ENCODE measurements at regions not wholly inside any gene's neighbourhood (a gene's known extent, or its start where the extent isn't known, plus 50 kb on each side); places are given as distances from the start of the nearest gene placed in this dataset.
"Not testable (repeated sequence)": the region's sequence is repeated elsewhere in the genome, so short reads cannot be mapped to it uniquely, and the experiment has no call there.

DNA sequence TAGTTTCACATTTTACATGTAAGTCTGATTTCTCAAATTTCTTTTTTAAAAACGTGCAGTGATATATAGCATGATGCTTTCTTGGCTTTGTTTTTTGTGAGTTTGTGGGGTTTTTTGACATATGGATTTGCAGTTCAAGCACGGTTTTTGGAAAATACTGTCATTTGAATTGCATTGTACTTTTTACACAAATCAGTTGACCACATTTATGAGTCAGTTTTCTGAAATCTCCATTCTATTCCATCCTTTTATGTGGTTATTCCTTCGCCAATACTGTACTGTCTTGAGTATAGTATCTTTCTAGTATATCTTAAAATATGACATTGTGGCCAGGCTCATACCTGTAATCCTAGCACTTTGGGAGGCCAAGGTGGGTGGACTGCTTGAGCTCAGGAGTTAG, 890.0 kb upstream of the CITED2 start:
- DNase-seq (ENCODE audit: low read depth) = no peak

DNA sequence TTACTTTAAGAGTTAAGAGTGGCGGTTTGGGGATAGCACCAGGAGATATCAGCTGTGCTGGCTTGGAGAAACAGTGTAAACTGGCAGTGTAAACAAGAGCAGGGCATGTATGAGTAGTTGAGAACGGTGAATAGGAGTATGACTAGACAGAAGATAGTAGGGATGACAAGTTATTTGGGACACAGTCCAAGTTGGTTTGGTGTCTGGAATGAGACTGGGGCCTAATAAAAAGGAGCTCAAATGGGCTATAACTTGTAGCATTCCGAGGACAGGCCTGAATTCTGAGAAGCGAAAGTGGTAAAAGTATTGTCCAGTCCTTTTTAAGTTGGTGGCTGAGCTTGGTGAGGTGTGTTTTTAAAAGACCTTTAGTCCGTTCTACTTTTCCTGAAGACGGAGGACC, 883.9 kb upstream of the CITED2 start:
- not testable (repeated sequence) for DNase-seq (ENCODE audit: low read depth)

DNA sequence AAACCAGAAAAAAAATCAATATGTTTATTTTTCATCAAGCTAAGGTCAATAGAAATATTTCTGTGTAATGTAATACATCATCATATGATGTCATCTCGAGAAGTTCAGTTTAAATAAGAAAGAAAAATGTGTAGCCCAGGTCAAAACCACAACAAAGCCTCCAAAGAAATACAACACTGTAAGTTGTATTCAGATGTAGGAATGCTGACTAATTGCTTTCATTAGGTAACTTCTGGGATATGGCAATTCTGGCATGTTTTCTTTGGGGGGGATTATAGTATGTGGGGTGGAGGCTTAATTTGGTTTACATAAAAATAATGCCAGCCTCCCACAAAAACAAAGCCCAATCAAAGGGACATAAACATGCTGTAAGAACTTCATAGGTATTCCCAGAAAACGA, 881.8 kb upstream of the CITED2 start:
- DNase-seq (ENCODE audit: low read depth) = no peak

DNA sequence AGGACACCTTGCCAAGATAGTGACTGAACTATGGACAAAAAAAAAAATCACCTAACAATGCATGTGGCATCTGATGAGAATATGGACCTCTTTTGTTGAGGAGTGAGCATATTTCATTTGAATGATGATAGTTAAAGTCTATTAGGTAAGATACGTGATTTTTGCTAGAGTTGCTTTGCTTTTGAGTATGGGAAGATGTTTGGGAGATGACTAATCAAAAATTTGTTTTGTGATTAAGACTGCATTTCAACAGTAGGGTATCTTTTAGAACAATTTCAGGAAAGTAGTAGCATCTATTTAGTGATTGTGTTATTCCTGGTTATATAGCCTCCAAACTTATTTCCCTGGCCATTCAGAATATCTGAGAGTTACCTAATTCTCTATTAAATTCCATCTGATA, 878.6 kb upstream of the CITED2 start:
- DNase-seq (ENCODE audit: low read depth) = no peak

DNA sequence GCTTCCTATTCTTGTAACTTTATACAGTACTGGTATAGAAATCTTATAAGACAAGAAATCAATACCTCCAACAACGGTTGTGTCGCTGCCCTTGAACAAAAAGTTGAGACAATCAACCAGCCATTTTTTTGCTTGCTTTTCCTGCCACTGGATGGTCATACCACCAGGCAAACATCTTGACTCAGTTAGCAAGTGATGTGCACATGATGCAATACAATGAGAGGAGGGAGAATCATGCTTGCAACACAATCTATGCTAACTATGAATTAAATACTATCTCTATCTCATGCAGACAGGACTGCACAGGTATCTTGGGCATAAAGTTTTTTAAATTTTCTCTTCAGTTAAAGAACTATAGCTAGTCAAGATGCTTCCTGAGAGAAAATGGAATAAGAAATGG, 877.7 kb upstream of the CITED2 start:
- no peak for DNase-seq (ENCODE audit: low read depth)

DNA sequence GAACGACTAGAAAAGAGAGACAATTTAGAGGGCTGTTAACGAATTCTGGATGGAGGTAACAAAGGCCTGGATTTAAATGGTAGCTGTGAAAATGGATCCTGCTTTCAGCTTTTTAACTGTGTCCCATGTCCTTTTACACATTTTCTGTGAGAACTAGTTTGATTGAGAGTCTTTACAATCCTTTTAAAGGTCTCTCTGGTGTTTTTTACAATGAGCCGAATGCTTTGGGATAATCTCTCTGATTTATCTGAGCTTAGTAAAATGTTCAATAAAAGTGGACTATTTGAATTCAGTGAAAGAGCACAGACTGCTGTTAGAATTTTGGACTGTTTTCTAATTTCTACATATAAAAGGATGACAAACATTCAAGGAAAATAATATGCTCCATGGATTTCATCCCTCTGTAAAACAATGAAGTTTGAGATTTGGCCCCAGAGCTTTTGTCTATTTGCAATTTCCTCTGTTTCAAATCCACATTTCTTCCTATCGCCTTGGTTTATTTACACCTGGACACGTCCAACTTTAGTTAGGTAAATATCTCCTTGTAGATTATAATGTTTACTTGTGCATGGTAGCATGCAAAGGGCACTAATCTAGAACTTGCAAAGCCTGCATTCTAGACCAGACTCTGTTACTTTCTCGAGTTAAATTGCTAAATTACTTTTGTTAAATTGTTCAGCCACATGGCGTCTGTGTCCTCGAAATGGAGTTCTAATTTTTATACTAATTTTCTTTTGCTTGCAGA, 871.0 kb upstream of the CITED2 start:
- DNase-seq (ENCODE audit: low read depth) = no peak

DNA sequence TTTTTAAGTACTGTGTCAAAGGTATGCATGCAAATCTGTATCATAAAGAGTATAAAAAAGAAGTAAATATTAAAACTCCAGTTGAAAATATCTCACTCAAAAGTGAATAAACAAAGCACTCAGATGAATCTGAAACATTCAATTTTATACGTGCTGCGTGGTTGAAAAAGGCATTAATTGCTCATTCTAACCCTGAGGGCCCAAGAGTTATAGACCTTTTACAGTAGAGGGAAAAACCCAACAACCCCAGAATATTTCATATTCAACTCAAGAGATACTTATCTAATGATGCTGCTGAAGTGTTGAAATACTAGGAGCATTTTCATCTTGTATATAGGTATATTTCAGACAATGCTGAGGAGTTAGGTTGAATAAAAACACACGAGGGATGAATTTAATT, 862.8 kb upstream of the CITED2 start:
- DNase-seq (ENCODE audit: low read depth) = no peak

DNA sequence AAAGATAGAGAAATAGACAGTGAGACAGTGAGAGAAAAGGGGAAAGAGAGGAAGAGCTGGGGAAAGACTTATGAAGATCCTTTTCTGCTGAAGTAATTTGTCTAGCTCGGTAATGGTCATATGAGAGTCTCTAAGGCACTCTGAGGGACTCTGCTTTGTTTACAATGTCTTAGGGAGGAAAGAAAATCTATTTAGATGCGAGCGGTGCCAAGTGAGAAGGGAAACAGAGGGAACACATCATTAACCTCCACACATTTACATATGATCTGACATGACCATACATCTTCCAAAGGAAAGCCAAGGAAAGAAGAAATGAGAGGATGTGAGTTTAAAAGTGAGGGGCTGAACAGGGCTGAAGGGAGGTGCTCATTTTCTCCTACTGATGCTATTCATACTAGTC, 862.3 kb upstream of the CITED2 start:
- DNase-seq (ENCODE audit: low read depth) = no peak

DNA sequence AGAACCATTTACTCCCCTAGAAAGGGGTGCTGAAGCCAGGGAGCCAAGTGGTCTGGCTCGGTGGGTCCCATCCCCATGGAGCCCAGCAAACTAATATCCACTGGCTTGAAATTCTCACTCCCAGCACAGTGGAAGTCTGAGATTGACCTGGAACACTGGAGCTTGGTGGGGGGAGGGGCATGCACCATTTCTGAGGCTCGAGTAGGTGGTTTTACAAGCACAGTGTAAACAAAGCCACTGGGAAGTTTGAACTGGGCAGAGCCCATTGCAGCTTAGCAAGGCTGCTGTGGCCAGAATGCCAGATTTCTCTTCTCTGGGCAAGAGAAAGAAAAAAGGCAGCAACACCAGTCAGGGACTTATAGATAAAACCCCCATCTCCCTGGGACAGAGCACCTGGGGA, 855.8 kb upstream of the CITED2 start:
- DNase-seq (ENCODE audit: low read depth) = no peak

DNA sequence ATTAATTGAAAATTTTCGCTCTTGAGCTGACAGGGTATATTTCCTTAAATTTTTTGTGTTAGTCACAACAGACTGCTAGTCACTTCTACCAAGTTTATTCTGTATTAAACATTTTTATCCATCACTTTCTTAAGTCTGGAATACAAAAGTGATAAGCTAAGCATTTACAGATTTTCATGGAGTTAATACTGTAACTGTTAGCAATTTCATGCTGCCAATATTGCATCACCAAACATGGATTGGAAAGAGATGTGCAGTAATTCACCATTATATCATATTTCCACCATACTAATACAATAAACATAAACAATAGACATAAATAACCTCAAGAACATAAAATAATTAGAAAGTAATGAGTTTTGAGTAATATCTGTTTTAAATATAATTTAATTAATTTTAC, 854.0 kb upstream of the CITED2 start:
- no peak for DNase-seq (ENCODE audit: low read depth)

DNA sequence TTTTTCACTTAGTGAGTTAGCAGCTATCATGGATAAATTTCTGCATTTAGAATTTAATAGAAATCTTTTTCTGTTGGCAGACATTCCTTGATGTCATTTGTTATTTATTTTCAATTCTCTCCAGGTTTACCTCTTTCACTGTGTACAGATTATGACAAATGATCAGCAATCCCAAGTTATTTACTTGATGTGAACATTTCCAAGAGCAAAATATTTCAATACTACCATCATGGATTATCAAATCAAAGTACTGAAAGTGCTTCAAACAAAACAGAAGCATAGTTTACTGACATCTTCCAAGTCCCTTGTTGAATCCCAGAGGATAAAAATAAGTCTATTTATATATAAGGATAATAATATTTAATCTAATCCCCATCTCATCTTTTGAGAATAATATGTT, 852.2 kb upstream of the CITED2 start:
- DNase-seq (ENCODE audit: low read depth) = no peak

DNA sequence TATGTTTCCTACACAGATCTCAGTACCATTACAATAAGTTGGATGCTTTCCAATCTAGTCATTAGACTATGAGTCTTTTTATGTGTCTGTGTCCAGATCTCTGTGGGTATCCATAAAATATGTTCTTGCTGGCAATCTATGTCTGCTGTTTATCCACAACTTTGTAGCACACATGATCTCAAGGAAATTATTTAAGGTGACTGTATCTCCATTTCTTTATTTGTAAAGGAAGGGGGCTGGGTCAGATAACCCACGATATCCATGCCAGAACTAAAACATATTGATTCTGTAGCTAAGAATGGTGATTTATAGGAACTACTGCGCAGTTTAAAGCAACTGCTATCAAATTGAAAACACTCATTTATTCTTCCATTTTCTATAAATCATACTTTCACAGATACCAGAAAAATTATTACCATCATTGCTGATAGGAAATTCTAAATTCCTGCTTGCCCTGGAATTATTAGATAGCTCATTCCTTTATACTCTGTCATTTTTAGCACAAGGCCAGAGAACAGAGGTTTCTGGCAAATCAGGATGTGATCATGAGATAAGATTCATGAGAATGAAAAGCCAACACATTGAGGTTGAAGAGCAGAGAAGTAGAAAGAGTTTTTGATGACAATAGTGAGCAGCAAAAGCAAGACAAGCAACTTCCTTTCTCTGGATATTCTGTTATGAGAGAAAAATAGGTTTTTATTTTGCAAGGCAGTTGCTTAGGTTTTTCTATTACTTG, 851.4 kb upstream of the CITED2 start:
- no peak for DNase-seq (ENCODE audit: low read depth)

DNA sequence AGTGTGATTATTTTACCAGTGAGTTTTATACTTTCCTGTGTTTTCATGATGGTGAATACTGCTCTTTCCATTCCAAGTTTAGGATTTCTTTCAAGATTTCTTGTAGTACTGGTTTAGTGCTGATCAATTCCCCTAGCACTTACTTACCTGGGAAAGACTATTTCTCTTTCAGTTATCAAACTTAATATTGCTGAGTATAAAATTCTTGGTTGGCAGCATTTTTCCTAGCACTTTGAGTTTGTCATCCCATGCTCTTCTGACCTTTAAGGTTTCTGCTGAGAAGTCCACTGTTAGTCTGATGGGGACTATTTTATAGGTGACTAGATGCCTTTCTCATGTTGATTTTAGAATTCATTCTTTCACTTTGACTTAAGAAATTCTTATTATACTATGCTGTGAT, 842.8 kb upstream of the CITED2 start:
- no peak for DNase-seq (ENCODE audit: low read depth)

DNA sequence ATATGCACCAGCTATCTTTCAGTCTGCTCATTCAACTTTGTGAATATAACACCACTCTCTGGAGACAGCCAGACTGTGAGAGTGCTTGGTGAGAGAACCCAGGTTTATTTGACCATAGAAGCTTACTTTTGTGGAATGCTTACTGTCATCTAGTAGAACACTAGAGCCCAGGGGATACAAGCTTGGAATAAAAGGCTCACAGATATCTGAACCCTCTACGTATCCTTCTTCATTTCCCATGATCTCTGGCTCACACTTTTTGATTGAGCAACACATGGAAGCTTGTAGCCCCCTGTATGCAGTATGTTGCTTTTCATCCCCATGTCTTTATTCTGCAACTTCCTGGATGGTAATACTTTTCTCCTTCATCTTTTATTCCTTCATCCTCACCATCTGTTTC, 835.3 kb upstream of the CITED2 start:
- no peak for DNase-seq (ENCODE audit: low read depth)

DNA sequence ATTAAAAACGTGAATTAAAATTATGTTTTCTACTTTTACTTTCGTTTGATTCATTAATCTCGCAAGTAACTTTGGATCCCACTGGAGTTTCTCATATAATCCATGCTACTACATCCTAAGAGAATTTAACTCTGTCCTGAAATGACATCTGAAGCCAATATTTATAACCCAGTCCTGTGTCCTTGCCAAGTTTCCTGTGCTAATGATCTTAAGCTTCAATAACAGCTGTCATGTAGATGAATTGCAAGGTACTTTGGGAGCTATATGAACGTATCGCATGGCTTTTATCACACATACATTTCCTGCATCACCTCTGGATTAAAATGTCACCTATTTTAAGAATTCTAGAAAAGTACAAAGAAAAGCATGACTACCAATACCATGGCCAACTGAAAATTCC, 833.8 kb upstream of the CITED2 start:
- DNase-seq (ENCODE audit: low read depth) = no peak

DNA sequence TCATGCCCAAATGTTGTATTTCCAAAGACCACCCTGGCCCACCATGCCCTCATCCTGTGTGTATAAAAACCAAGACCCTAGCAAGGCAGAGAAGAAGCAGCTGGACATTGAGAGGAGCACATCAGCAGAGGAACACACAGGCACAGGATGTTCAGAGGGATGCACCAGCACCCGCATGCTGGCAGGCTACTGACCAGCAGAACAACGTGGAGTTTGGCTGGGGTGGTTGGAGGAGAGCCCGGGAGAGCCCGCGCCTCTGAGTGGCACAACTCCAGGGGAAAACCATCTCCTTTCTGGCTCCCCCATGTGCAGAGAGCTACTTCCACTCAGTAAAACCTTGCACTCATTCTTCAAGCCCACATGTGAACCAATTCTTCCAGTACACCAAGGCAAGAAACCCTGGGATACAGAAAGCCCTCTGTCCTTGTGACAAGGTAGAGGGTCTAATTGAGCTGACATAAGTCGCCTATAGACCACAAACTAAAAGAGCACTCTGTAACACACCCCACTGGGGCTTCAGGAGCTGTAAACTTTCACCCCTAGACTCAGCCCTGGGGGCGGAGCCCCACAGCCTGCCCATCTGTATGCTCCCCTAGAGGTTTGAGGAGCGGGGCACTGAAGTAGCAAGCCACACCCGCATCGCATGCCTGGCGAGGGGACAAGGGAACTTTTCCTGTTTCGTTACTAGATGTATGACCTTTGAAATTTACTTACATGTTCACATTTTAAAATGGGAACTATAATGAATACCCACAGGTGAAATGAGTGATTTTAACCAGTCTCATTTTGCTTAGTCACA, 831.5 kb upstream of the CITED2 start:
- no peak for DNase-seq (ENCODE audit: low read depth)

DNA sequence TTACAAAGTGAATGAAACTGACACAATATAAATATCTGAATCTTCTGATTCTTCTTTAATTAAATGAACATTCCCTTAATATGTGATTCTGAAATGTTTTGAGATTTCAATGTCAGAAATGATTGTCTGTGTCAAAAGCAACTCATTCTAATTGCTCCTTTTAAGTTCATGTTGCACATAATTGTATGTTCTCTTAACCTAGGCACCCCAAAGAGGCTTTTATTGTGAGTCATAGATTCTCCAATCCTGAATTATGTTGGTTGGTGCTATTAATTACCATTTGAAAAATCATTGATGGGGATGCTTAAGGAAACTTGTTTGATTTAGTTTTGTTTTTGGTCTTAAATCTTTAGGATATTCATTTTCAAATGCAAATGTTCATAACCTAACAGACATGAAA, 829.7 kb upstream of the CITED2 start:
- DNase-seq (ENCODE audit: low read depth) = no peak

DNA sequence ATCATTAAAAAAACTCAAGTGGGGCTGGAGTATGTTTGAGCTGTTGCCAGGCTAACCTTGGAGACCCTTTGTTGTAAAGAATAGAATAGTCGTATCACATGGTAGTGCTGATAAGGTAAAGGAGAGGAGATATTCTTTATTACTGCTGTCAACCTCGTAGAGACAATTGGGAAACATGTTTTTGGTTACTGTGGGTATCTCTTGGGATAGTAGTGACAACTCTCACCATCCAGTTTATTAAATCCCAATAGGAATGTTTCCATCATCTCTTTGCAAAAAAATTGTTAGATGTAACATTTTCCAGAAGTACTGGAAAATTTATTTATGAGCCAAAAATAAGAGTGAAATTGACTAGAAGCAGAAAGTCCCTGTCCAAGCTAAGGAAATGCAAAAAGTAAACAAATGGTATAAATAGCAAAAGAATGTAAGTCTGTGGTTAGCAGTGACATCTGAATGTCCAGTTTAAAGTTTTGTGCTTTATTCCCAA, 829.3 kb upstream of the CITED2 start:
- DNase-seq (ENCODE audit: low read depth) = no peak

DNA sequence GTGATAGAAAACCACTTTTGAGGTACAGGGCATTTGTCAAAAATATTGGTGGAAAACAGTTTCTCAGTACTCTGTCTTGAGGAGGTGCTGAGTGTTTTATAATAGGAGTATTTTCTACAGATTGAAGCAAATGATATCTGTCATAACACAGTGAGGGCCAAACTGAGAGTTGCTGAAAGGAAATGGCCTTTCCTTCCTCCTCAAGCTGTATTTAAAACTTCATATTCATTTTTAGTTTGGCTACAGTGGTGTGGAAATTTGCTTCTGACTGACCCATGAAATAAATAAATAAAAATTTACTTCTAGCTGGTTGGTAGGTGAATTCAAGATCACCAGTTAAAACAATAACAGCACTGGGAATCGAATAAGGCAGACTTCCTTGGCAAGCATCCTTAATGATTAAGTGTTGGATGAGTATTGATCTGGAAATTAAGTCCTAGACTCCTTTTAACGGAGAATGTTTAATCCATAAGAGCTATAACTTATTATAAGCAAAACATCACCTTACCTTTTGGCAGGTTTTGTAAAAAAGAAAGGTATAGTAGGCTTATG, 828.6 kb upstream of the CITED2 start:
- no peak for DNase-seq (ENCODE audit: low read depth)

DNA sequence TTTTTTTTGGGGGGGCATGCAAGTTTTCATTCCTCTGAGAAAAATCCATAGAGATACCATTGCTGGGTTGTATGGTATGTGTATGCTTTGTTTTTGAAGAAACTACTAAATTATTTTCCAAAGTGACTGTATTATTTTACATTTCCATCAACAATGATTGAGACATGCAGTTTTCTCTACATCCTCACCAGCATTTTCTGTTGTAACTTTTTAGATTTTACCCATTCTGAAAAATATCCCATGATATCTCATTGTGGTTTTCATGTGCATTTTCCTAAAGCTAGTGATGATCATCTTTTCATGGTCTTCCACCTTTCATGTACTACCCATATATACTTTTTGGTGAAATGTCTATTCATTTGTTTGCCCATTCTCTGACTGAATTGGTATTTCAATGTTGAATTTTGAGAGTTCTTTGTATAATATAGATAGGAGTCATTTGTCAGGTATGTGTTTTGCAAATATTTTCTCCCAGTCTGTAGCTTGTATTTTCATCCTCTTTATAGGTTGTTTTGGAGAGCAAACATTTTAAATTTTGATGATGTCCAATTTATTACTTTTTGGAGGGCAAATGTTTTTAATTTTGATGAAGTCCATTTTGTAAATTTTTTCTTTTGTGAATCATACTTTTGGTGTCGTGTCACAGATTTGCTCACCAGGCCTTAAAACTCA, 827.5 kb upstream of the CITED2 start:
- DNase-seq (ENCODE audit: low read depth) = no peak

DNA sequence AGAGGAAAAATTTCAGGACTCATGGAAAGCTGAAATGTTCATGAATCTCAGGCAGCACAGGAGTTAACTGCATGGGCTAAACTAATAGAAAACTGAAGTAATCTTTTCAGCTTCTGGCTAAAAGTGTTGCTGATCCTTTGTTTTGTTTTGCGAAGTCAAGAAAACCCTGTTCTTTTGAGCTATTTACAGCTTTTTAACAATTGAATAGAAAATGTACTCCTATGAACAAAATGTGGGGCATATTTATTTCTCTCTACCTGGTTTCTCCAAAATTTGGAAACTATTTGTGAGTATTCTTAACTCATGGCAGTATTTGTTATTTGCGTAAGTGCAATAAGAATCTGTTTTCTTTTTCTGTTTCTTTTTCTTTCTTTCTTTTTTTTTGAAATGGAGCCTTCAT, 818.8 kb upstream of the CITED2 start:
- no peak for DNase-seq (ENCODE audit: low read depth)

DNA sequence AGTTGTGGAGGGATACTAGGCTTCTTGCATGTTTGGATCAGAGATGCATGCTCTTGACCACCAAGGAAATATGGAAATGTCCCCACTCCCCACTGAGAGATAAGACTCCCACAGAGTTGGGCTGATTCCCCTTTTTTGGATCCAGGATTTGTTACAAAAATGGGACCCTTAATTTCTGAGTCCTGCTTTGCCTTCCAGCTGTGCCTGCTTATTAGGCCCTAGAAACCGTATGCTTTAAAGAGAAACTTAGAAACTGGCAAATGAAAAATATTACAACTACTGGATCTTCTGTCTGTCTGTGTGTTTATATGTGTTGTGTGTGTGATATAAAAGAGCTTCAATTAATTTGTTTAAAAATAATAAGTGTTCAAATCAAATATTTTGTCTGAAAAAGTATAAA, 817.6 kb upstream of the CITED2 start:
- no peak for DNase-seq (ENCODE audit: low read depth)
